ENCODE measurements at regions not wholly inside any gene's neighbourhood (a gene's known extent, or its start where the extent isn't known, plus 50 kb on each side); places are given as distances from the start of the nearest gene placed in this dataset.
A peak's percentile ranks its signal among the peaks of the same experiment; 100 is the strongest.
"Not testable (repeated sequence)": the region's sequence is repeated elsewhere in the genome, so short reads cannot be mapped to it uniquely, and the experiment has no call there.

DNA sequence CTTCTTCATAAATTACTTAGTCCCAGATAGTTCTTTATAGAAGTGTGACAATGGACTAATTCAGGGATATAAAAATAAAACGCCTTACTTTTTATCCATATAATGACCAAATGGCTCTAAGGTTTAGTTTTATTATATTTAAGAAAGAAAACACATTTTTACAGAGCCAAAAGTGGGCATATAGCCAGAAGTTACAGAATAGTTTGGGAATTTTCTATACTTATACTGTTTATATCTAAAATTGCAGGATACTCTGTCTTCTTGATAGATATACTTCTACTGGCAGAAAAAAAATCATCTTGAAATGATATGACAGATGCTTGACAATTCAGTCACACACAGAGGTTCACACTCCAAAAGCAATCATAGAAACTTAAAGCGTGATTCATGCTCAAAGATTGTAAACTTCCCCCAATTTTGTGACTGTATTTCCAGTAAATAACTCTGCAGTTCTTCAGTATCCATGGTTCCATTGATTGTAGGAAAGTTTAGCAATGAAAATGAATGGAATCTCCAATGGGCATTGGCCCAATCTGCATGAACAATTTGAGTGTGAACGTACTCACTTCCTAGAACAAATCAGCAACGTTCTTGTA is 307.8 kb downstream of the NOVA1 start:
- Histone ChIP-seq H3K27me3 (no peaks in the 10 kb centered on the region), H3K4me3 (no peak overlapping the region), H3K36me3 (ENCODE audit: low read depth, missing control alignments) (no peaks in the 10 kb centered on the region), H3K4me1 (peaks cover 7% of the 10 kb centered on the region), H3K27ac (no peak overlapping the region), H3K9me3 (no peaks in the 10 kb centered on the region)
- 43 to 57% methylated on average over 4 of the region's 4 CpGs for WGBS, 2 donors
- DNase-seq = no peak
- no peak for TF ChIP-seq POLR2A (IDR thresholded peaks at IDR 0.05)
- TF ChIP-seq, protein P1, sequence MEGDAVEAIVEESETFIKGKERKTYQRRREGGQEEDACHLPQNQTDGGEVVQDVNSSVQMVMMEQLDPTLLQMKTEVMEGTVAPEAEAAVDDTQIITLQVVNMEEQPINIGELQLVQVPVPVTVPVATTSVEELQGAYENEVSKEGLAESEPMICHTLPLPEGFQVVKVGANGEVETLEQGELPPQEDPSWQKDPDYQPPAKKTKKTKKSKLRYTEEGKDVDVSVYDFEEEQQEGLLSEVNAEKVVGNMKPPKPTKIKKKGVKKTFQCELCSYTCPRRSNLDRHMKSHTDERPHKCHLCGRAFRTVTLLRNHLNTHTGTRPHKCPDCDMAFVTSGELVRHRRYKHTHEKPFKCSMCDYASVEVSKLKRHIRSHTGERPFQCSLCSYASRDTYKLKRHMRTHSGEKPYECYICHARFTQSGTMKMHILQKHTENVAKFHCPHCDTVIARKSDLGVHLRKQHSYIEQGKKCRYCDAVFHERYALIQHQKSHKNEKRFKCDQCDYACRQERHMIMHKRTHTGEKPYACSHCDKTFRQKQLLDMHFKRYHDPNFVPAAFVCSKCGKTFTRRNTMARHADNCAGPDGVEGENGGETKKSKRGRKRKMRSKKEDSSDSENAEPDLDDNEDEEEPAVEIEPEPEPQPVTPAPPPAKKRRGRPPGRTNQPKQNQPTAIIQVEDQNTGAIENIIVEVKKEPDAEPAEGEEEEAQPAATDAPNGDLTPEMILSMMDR (IDR thresholded peaks at IDR 0.05) = no peak
- intact Hi-C loops (cut with DNase I; ENCODE audit: low total_unique reads) = no loop called here

DNA sequence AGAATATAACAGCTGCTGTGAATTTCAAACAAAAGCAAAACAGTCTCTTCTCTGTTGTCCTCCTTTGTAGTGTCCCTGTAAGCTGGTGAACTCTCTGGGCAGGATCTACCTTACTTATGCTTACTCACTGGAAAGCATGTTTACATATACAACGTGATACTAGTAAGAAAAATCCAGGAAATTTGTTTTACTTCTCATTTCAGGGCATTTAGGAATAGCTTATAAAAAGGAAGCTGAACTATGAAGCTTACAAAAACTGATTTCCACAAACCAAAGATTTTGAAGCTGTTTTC is 311.0 kb downstream of the NOVA1 start:
- no peak for DNase-seq
- 17 to 30% methylated on average over 1 of the region's 1 CpG for WGBS, 2 donors
- Histone ChIP-seq H3K4me1 (peaks cover 10% of the 10 kb centered on the region), H3K27me3 (no peaks in the 10 kb centered on the region), H3K9me3 (no peaks in the 10 kb centered on the region), H3K4me3 (no peak overlapping the region), H3K36me3 (ENCODE audit: low read depth, missing control alignments) (no peaks in the 10 kb centered on the region), H3K27ac (peak overlapping the region; percentile 13 to 53)
- intact Hi-C loops (cut with DNase I; ENCODE audit: low total_unique reads) = no loop called here
- no peak for TF ChIP-seq POLR2A (IDR thresholded peaks at IDR 0.05)
- TF ChIP-seq, protein P1 (IDR thresholded peaks at IDR 0.05) = no peak

DNA sequence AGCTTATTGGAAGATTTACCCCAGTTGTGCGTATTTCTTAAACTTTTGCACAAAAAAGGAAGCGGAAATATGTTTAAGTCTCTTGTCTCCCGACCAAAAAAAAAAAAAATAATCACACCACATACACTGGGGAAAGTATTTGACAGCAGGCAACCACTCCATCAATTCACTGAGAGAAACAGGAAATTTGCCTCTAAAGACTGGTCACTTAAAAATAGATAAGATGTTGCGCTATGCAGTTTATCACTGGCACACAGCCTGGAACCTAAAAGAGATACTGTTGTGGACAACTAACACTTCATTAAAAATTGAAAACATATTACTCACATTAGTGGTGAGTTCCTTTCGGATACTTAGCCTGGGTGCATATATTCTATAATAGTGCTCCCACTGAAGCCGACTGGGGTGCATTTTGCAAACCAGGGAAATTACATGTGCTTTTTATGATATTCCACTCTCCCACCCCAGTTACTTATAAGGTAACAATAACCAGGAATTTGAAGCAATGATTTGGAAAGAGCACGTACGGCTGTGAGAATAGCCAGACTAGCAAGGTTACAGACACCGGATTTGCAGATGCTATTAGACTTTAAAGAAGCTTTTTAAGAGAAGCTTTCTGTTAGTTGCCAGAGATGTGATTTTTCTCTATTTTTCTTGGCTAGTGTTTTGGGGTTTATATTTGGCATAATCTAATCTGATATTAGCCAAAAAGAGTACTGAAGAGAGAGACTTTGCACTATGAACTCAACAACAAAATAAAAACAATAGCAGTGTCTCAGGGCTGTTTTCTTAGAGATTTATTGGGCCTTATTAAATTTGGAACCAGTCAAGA is 311.5 kb downstream of the NOVA1 start:
- intact Hi-C loops (cut with DNase I; ENCODE audit: low total_unique reads) = no loop called here
- no peak for DNase-seq
- no peaks in the 10 kb centered on the region for H3K36me3 ChIP-seq (ENCODE audit: low read depth, missing control alignments)
- TF ChIP-seq, protein P1 (IDR thresholded peaks at IDR 0.05) = no peak
- no peak for TF ChIP-seq POLR2A (IDR thresholded peaks at IDR 0.05)
- H3K27ac ChIP-seq = peak overlapping the region; percentile 13 to 53
- H3K9me3 ChIP-seq = no peaks in the 10 kb centered on the region
- peaks cover 15% of the 10 kb centered on the region for H3K4me1 ChIP-seq
- no peak overlapping the region for H3K4me3 ChIP-seq
- H3K27me3 ChIP-seq = no peaks in the 10 kb centered on the region
- 39 to 43% methylated on average over 9 of the region's 9 CpGs for WGBS, 2 donors

DNA sequence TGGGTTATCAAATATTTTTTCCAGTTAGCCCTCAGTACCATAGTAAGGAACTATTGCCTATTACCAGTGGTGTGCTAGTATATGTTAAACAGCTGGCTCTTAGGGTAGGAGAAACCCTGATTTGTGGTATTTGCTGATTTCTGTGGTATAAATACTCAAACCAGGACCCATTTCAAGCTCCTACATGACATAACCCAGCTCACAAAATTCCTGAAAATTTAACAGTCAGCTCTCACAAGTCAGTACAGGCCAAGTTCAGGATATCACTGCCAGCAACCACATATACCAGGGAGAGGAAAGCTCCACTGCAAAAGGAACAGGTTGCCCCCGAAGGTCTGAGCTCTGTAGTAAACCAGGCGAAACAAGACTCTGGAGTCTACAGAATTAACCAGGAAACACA is 315.3 kb downstream of the NOVA1 start:
- TF ChIP-seq, protein P1 (IDR thresholded peaks at IDR 0.05) = no peak
- Histone ChIP-seq H3K4me3 (no peak overlapping the region), H3K27me3 (no peaks in the 10 kb centered on the region), H3K27ac (peak overlapping the region; percentile 9 to 64), H3K9me3 (no peaks in the 10 kb centered on the region), H3K36me3 (ENCODE audit: low read depth, missing control alignments) (no peaks in the 10 kb centered on the region), H3K4me1 (peaks cover 15% of the 10 kb centered on the region)
- WGBS, 2 donors = 43 to 79% methylated on average over 2 of the region's 2 CpGs
- intact Hi-C loops (cut with DNase I; ENCODE audit: low total_unique reads) = no loop called here
- no peak for DNase-seq

DNA sequence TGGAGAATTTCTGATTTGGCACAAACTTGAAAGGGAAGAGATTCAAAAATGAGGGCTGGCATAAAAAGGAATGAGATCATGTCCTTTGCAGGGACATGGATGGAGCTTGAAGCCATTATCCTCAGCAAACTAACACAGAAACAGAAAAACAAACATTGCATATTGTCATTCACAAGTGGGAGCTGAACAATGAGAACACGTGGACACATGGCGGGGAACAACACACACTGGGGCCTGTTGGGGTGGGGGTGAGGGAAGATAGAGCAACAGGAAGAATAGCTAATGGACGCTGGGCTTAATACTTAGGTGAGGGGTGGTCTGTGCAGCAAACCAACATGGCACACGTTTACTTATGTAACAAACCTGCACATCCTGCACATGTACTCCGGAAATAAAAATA is 315.8 kb downstream of the NOVA1 start:
- H3K36me3 ChIP-seq (ENCODE audit: low read depth, missing control alignments); H3K4me3 ChIP-seq; intact Hi-C loops (cut with DNase I; ENCODE audit: low total_unique reads); H3K9me3 ChIP-seq; DNase-seq; H3K27me3 ChIP-seq: not testable (repeated sequence)
- Histone ChIP-seq H3K4me1 (peaks cover 15% of the 10 kb centered on the region), H3K27ac (peak overlapping the region in 1 of 2 donors; percentile 64)
- 47 to 63% methylated on average over 5 of the region's 5 CpGs for WGBS, 2 donors
